HG02571 (cell line): ENCODE measurements at regions not wholly inside any gene's neighbourhood (a gene's known extent, or its start where the extent isn't known, plus 50 kb on each side); places are given as distances from the start of the nearest gene placed in this dataset.
"Not testable (repeated sequence)": the region's sequence is repeated elsewhere in the genome, so short reads cannot be mapped to it uniquely, and the experiment has no call there.

Experiments used
- ATAC-seq: cut with Tn5 transposase; IDR thresholded peaks from one replicate; pipeline ENCODE4 v1.9.1; 2021; ENCODE audit warnings: mild to moderate bottlenecking, moderate library complexity; ENCODE audit not compliant: unreplicated experiment

DNA sequence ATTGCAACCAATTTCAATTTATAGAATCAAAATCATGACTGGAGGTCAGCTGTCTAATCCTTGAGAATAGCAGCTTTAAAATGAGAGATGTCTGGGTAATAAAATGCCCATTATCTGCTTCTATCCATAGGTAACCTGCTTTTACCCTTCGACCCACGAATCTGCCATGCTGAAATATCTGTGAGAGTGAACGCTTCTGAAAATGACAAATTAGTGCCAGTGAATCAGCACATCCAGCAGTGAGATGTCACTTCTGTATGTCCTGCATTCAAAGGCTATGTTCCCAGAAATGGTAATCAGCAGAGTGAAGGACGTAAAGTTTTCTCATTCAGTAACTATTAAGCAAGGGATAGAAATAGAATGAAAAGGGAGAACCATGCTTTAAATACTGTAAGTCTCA is 532.4 kb upstream of the ITGA1 start:
- no peak for ATAC-seq

DNA sequence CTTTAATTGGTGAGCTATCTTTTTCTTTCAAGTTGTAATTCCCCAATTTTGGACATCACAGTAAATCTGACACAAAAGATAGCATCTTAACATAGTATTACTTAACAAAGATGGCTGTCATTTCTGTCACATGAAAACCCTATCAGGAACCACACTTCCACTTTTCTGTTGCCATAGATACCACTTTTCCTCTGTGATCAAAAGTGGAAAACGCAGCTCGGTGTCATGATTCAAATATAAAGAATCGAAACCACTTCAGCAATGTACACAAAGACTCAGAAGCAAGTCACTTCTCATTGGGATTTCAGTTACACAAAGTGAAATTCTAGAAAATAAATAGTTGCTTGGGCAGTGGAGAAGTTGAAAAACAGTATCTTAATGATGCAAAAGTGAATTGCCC is 524.9 kb upstream of the ITGA1 start:
- no peak for ATAC-seq

DNA sequence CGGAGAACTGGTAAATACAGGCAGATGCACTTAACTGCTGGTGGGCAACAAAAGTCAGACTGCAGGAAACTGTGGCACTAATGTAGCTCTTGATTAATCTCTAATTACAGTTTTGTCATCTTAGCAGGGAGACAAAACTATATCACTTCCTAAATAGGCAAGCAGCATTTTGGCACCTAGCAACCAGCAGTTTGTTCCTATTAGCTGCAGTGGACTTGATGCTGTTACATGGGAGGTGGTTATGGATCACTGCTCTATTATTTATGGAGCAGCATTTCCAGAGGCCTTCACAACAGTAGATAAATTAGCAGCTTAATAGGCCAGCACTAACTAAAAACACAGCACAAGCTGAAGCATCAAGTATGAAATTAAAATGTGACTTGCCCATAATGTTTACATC is 518.3 kb upstream of the ITGA1 start:
- ATAC-seq, result no peak

DNA sequence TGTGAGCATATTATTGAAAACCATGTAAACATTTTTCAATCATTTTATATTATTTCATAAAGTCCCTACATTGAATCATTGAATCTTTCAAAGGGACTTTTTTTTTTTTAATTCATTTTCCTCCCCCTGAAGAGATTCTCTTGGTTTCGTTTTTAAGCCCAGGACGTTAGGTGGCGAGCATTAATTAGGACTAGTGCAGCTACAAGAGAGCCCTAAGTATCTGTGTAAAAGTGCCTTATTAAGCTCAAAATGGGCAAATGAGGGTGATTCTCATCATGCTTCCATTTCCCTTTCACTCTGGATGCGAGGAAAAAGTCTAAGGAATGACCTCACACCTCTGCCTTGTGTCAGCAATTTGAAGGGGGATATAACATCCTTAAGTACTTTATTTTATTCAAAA is 517.9 kb upstream of the ITGA1 start:
- ATAC-seq, result no peak

DNA sequence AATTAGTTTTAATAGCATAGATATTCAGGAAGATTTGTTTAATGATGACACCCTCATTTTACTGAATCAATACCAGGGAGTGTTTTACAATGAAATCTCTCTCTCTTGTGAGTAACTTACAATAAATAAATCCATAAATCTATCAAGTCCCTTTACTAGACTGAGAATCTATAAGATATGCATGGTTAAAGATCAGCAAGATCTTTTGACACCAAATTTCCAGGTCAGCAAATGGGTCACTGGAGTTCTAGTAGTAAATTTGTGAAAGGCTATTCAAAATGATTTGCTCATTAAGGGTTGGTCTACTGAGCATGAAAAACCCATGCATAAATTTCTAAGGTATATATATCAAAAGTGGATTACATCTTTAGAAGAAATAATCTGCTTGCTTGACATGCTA is 512.1 kb upstream of the ITGA1 start:
- no peak for ATAC-seq

DNA sequence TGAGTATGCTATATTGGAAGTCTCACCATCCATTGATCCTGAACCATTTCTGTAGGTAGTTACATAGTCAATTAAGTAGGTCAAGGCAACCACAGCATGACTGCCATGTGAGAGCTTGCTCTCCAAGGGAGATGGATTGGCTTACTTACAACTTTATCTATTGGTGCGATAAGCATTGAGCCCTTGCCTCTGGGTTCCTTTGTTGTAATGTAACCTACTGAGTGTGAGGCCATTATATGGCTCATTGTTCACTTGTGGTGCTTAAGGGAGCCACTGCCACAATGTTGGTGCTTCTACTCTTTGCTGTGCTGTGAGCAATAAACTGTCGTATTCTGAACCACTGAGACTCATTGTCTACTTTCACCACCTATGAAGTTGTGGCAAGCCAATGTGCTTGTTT is 510.6 kb upstream of the ITGA1 start:
- no peak for ATAC-seq

DNA sequence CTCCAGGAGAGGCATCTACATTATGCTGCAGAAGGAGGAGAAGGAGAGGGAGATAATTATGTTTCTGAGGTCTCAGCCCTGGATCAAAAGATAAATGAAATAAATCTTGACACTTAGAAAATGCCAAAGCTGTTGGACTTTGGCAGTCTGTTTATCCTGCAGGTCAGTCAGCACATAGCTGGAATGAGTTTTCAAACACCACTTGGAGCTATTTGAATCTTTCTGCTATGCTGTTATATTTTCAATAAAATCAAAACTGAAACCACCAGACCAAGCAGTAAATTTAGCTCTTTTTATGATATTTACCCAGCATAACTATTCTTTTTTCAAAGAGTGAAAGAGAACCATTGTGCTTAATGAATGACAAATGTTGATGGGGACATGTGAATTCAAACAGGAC is 505.1 kb upstream of the ITGA1 start:
- ATAC-seq, result no peak

DNA sequence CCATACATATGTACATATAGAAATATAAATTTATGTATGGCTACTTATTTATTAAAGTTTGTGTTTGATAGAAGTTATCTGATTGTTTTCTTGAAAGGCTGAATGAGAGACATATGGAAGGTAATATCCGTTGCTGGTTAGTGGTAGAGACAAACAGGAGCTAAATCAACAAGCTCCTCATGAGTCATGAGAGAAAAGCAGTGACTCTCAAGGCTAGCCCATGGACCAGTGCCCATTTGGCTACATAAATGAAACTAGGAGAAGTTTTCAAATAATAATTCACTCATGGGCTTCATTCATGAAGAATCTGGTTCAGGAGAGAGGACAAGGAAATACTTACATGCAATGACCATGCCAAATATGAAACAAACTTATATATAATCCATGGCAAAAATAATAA is 504.5 kb upstream of the ITGA1 start:
- no peak for ATAC-seq

DNA sequence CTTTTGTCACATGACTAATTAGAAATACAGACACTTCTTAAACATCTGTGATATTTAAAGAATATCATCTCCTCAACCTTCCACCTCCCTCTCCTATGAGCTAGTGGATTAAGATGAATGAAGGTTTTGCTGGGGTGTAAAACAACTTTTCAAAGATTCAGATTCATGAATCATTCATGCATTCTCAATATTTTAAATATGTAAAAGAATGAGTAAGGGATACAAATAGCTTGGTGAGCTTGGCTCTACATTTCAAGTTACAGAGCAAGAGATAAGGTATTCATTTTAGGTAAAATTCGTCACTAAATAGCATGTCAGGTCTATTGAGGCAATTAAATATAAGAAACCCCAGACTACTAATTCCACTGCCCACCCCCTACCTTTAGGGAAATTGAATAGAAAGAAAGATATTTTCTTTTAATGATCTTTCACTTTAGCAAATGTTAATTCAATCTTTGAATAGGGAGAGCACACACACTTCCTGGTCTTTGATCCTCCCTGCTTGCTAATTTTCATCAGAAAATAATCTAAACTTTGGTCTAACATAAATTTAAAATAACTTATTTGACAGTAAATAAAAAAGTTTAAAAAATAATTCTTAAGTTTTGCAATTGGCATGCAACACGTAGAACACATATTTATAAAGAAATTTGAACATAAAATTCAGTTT is 486.9 kb upstream of the ITGA1 start:
- no peak for ATAC-seq

DNA sequence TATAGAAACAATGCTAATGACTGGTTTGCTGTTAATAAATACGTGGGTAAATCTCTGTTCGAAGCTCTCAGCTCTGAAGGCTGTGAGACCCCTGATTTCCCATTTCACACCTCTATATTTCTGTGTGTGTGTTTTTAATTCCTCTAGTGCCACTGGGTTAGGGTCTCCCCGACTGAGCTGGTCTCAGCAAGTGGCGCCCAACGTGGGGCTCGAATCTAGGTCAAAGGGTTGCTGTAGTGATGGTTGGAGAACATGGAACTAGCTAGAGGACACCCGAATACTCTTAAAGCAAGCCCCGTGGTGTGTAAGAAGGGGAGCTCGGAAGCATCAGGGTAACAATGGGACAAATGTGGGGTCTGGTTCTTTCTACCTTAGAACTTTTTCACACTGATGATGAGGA is 482.9 kb upstream of the ITGA1 start:
- ATAC-seq, result not testable (repeated sequence)

DNA sequence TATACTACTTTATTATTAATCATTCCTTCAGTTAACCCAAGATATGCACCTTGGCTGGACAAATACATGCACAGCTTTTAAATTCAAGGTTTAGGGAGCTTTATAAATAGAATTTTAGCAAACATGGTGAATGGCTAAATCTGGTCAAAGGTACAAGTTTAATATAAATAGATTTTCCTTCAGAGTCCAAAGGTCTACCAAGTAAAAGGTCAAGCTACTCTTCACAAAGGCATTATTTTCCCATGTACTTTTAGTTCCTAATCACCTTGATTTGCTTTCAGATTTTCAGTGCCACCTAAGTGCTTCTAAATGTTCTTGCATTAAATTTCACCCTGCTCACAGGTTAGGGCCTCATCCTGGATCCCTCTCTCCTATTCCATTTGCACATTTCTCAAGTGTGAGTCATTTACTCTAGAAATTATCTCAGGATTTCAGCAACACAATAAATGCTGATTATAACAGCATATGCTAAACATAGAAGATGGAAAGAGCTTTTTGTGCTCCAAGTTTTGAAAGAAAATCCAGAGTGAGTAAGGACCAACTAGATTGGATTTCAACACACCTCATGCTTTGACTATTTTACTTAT is 459.4 kb upstream of the ITGA1 start:
- ATAC-seq, result no peak

DNA sequence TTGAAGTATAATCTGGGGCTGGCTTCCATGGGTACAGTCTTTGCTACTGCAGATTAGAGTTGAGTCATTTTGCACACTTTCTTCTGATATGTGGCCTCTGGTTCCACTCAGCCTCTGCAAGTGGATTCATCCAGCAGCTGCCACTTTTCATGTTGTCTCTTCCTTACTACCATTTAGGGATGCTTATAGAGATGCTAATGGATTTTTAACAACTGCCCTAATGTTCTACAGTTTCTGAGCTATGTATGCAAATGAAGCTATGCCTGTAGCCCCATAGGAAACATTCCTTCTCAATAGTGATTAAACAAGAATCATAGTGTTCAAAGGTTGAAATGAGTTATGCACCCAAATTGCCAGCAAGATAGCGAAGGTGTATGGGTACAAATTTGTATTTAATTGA is 456.0 kb upstream of the ITGA1 start:
- no peak for ATAC-seq

DNA sequence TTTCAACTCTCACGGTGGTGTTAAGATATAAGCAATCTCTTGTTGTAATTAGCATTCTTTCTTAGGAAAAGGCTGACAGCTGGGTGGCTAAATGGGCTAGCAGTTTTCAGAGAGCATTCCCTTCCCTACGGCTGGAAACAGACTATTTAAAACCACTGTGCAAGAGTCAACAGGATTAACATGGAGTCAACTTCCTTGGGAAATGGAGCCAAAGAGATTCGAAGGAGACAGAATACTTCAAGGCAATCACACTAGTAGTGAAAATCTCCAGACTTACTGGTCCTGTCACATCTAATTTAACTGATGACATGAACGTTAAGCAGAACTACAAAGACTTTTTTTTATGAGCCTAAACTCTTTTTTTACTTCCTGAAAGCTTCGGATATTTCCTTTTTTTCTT is 453.3 kb upstream of the ITGA1 start:
- ATAC-seq, result no peak

DNA sequence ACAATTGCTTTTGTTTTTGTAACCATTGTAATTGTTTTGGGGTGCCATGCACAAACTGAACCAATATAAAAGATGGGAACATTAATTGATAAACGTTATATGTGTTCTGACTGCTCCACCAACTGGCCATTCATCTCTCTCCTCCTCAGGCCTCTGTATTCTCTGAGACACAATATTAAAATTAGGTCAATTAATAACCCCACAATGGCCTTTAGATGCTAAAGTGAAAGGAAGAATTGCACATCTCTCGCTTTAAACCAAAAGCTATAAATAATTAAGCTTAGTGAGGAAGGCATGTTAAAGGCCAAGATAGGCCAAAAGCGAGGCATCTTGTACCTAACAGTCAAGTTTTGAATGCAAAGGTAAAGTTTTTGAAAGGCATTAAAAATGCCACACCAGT is 448.4 kb upstream of the ITGA1 start:
- ATAC-seq, result no peak

DNA sequence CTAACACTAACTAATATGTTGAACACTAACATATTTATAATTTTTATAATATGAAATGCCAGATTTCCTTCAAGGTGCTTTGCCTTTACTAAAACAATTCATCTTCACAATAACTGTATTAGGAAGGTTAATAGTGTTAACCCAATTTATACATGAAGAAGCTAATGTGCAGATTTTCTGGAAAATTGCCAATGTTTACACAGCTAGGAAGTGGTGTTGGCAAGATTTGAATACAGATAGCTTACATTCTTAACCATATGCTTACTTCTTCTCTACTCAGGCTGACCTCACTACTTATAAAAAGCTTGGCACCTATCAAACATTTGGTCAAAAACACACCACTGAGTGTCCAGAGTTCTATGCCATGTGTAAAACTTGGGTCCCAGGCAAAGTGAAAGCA is 445.4 kb upstream of the ITGA1 start:
- ATAC-seq, result no peak

DNA sequence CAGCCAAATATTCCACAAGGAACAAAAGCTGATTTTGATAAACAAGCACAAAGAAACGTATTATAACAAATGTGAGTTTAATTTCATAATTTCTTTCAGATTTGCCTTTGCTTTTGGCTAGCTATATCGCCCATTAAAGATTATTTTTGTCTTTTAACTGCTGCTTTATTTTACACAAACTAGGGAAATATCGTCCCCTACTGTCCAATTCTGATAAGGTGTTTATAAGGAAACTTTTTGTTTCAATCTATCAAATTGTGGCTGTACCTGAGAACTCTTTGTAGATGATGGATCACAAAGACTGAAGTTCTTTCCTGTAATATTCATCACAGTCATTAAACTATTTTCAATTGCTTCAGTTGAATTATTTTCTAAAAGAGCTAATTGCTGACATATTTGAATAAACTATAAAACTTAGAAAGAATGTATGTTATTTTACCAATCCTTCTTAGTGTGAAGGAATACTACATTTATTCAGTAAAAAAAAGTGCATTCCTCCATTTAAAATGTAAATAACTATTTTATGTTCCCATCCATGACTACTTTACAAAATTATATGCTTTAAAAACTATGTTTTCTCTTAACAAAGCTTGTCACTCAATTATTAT is 431.3 kb upstream of the ITGA1 start:
- no peak for ATAC-seq

DNA sequence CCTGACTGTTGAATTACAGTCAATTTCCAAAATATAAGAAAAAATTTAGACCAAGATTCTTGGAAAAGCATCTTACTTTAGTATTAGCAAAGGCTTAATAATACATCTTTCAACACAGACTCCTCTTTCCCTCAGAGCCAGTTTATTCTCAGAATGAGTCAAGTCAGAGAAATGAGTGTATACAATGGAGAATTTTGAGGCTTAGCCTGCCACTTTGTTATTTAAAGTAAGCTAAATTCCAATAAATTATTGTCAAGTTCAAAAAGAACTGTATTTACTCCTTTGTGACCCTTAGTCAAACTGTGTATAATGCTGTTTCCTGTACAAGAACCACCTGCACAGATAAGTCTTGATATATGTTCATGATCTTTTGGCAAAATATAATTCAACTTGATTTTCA is 428.5 kb upstream of the ITGA1 start:
- ATAC-seq, result no peak

DNA sequence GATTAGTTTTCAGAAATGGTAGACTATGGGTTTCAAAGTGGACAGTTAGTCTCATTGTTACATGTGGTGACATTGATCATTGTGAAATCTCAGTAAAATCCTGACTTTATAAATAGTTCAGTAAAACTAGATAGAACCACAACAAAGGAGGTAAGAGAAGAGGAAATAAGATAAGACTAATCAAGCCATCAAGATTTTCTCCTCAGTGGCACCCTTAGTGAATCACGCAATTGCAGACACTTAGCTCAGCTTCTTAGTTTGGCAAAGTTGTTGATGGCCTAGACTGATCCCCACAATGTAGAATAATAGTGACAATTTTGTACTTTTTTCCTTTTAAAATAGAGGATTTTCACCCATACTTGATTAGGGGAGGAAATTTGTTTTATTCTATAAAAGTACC is 426.7 kb upstream of the ITGA1 start:
- ATAC-seq, result no peak

DNA sequence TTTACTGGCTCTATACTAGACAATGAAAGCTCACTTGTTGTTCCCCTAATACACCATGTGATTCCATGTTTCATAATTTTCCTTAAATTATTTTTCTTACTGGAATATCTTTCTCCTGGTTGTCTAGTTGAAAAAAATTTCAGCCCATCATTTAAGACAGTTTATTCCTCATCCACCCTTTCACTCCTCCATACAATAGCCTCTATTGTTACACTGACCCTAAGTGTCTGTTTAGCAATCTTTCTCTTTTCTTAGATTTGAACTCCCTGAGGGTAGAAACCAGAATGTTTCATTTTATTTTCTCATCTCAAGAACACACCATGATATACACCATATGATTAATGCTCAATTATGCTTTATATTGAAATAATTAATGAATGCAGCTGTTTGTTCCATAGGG is 413.4 kb upstream of the ITGA1 start:
- ATAC-seq, result no peak

DNA sequence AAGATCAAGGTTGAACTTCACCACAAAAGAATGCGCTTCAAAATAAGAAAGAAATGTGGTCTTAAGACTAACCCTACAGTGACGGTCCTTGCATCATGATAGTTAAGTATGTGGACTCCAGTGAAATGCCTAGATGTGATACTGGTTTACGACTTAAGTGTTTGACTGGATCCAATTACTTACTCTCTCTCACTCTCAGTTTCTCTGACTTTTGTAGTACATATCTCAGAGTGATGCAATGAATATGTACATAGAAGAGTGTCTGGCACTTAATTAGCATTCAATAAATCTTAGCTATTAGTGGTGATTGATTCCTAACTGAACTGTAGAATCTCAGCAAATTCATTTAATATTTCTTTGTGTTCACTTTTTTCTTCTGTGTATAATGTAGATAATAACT is 411.7 kb upstream of the ITGA1 start:
- ATAC-seq, result no peak

DNA sequence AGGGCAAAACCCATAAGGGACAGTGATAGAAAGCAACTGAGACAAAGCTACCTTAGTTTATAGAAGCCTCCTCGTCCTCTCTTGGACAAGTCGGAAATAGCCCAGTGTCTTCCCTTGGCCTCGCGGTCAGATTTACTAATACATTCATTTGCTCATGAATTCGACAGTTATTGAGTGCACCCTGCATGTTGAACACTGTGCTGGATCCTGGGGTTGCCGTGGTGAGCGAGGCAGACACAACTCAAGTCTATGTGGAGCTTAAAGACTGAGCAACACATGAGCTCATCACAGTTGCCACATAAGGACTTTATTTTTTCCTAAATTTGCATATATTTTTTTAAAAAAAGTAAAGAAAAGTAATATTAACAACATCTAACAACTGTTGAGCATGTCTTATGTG is 411.1 kb upstream of the ITGA1 start:
- ATAC-seq, result no peak

DNA sequence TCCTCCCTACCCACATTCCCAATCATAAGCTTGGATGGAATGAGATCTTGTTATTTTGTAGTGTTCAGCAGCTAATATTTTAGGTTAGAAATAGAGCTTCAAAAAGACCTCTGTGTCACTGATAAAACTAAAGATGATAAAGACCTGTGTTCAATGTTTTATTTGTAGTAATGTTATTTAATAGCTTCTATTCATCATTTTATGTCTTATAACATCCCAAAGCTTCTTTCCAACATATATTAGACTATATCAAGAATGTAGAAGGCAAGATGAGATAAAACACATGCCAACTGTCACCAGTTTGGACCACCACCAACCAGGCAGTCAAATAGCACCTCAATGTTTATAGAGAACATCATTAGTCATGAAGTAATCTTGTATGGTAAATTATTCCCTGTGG is 409.5 kb upstream of the ITGA1 start:
- ATAC-seq, result no peak

DNA sequence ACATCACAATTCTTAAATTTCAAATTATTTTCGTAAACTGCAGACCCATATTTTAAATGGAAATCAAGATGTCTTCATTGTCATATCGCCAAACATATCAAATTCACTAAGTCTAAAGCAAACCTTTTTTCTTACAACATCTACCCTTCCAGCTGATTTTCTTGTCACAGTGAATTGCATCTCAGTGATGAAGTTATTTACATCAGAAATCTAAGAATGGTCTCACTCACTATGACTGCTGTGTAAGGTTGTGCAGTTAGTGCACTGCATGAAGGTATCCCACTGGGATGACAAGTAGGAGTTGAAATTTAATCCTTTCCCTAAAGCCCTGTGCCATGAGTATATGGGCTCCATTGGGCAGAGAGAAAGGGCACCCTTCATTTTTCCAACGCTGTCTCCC is 399.4 kb upstream of the ITGA1 start:
- ATAC-seq, result no peak
